WTC11 (cell line): ENCODE measurements at regions not wholly inside any gene's neighbourhood (a gene's known extent, or its start where the extent isn't known, plus 50 kb on each side); places are given as distances from the start of the nearest gene placed in this dataset.

Experiments used
- CBFB ChIP-seq: sonication (generic); formaldehyde crosslinking; IDR thresholded peaks from 2 replicates; pipeline ENCODE4 v1.8.1; 2022; ENCODE audit warnings: mild to moderate bottlenecking, low read depth, missing genetic modification reagents
- CTCF ChIP-seq: fragments of 200-600 bp; IDR thresholded peaks from 2 replicates; pipeline ENCODE4 v1.8.0; 2022; ENCODE audit warnings: antibody characterized with exemption
- HMGXB4 ChIP-seq: sonication (generic); formaldehyde crosslinking; IDR thresholded peaks from 2 replicates; pipeline ENCODE4 v1.8.1; 2023; ENCODE audit warnings: mild to moderate bottlenecking, moderate library complexity, missing genetic modification reagents
- JAZF1 ChIP-seq: fragments of 250-450 bp; sonication (Bioruptor Pico); IDR thresholded peaks from 2 replicates; pipeline ENCODE4 v1.9.0; 2021; ENCODE audit warnings: moderate library complexity, mild to moderate bottlenecking, inconsistent platforms
- MAX ChIP-seq: sonication (generic); formaldehyde crosslinking; IDR thresholded peaks from 2 replicates; pipeline ENCODE4 v1.8.0; 2022; ENCODE audit warnings: mild to moderate bottlenecking, missing genetic modification reagents
- SP1 ChIP-seq: sonication (generic); formaldehyde crosslinking; conservative IDR thresholded peaks from 2 replicates; pipeline ENCODE4 v1.8.1; 2022; ENCODE audit warnings: missing genetic modification reagents
- ZNF232 ChIP-seq: sonication (generic); formaldehyde crosslinking; IDR thresholded peaks from 2 replicates; pipeline ENCODE4 v1.8.0; 2022; ENCODE audit warnings: mild to moderate bottlenecking, missing genetic modification reagents

- TF ChIP-seq SP1 (CRISPR knock-in tag) (no peak), CTCF (no peak), MAX (no peak), HMGXB4 (no peak), CBFB (CRISPR knock-in tag) (no peak), JAZF1 (no peak), ZNF232 (no peak)
Measured at GRCh38 chr1:220323717-220324116, 51.5 kb upstream of the RAB3GAP2 start.
